ENCODE measurements at regions not wholly inside any gene's neighbourhood (a gene's known extent, or its start where the extent isn't known, plus 50 kb on each side); places are given as distances from the start of the nearest gene placed in this dataset.

DNA sequence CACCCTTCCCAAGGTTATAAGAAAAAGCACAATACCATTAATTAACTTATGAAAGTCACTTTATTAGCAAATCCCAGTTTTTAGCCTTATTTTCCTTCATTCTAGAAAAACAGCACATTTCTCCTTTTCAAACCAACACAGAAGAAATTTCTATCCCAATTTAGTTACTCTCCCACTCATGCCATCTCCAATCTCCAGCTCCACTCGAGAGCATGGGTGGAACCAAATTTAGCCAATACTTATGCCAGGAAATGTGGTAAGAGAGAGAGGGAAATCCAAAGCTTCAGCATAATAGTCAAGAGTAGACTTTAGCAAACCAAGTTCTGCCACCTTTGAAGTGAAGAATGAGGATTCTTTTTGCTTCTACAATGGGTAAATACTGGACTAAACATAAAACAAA, 288.8 kb downstream of the KIF2B start:
- TF ChIP-seq, protein P1, sequence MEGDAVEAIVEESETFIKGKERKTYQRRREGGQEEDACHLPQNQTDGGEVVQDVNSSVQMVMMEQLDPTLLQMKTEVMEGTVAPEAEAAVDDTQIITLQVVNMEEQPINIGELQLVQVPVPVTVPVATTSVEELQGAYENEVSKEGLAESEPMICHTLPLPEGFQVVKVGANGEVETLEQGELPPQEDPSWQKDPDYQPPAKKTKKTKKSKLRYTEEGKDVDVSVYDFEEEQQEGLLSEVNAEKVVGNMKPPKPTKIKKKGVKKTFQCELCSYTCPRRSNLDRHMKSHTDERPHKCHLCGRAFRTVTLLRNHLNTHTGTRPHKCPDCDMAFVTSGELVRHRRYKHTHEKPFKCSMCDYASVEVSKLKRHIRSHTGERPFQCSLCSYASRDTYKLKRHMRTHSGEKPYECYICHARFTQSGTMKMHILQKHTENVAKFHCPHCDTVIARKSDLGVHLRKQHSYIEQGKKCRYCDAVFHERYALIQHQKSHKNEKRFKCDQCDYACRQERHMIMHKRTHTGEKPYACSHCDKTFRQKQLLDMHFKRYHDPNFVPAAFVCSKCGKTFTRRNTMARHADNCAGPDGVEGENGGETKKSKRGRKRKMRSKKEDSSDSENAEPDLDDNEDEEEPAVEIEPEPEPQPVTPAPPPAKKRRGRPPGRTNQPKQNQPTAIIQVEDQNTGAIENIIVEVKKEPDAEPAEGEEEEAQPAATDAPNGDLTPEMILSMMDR (IDR thresholded peaks at IDR 0.05): no peak
- no peak for TF ChIP-seq POLR2AphosphoS5 (IDR thresholded peaks at IDR 0.05)
